H1 (cell line): ENCODE measurements at regions not wholly inside any gene's neighbourhood (a gene's known extent, or its start where the extent isn't known, plus 50 kb on each side); places are given as distances from the start of the nearest gene placed in this dataset.

Experiments used
- CTCF ChIA-PET: fragments of 300-600 bp; sonication (Branson Sonifier 250); formaldehyde crosslinking; loops from one replicate; lab custom pipeline; 2021; ENCODE audit not compliant: partially characterized antibody; lab: Charles Lee
- POLR2A ChIA-PET: fragments of 300-600 bp; sonication (Branson Sonifier 250); formaldehyde crosslinking; loops from one replicate; lab custom pipeline; 2021; ENCODE audit warnings: inconsistent platforms; ENCODE audit not compliant: partially characterized antibody; lab: Charles Lee
- DNase-seq, 2 experiments: peaks; one replicate each; pipeline versions ENCODE4 v3.0.0 to v3.0.0-alpha.2; 2010 to 2022; ENCODE audit warnings: low spot score in 2 of 2, low read depth in 1 of 2, mixed read lengths in 1 of 2
- FAIRE-seq: peaks from 2 replicates; lab custom pipeline; 2011; peaks lifted over from hg19 to GRCh38; lab: Jason Lieb, UNC
- H2AFZ ChIP-seq: 2 replicates; pipeline ENCODE4 v1.8.1; 2012; ENCODE audit warnings: low read length, inconsistent platforms
- H2AK5ac ChIP-seq: 2 replicates; pipeline ENCODE4 v1.6.1; 2013; ENCODE audit warnings: low read depth, low read length
- H2BK120ac ChIP-seq: replicated peaks from 2 replicates; pipeline ENCODE3; 2013; ENCODE audit warnings: low read depth, low read length, inconsistent platforms
- H2BK12ac ChIP-seq: 2 replicates; pipeline ENCODE4 v1.6.1; 2013; ENCODE audit warnings: low read depth, low read length
- H2BK15ac ChIP-seq: 2 replicates; pipeline ENCODE4 v1.6.1; 2013; ENCODE audit warnings: low read length
- H2BK20ac ChIP-seq: 2 replicates; pipeline ENCODE4 v1.6.1; 2013; ENCODE audit warnings: low read length
- H2BK5ac ChIP-seq: 2 replicates; pipeline ENCODE4 v1.6.1; 2013; ENCODE audit warnings: low read depth, low read length
- H3K14ac ChIP-seq: 2 replicates; pipeline ENCODE4 v1.6.1; 2013; ENCODE audit warnings: inconsistent platforms; ENCODE audit not compliant: insufficient read length
- H3K18ac ChIP-seq: 2 replicates; pipeline ENCODE4 v1.6.1; 2013; ENCODE audit warnings: low read length; ENCODE audit errors: extremely low read depth
- H3K23ac ChIP-seq: 2 replicates; pipeline ENCODE4 v1.6.1; 2013; ENCODE audit warnings: inconsistent platforms; ENCODE audit not compliant: insufficient read length
- H3K23me2 ChIP-seq: 2 replicates; pipeline ENCODE4 v1.6.1; 2013; ENCODE audit warnings: low read depth, low read length
- H3K27ac ChIP-seq: 2 replicates; pipeline ENCODE4 v1.6.1; 2011; ENCODE audit warnings: low read depth, low read length, inconsistent platforms
- H3K27me3 ChIP-seq, 4 experiments: replicated peaks in 1 of 4; 1 replicate in 1 of 4; 2 replicates in 3 of 4; pipeline versions ENCODE4 v1.6.1 to v1.8.1; 2011 to 2013; ENCODE audit warnings: low read length in 3 of 4, mild to moderate bottlenecking in 3 of 4, inconsistent platforms in 2 of 4, mixed read lengths in 2 of 4, moderate library complexity in 1 of 4; ENCODE audit not compliant: control insufficient read depth in 3 of 4, insufficient read depth in 3 of 4; ENCODE audit errors: extremely low read depth in 1 of 4
- H3K36me3 ChIP-seq, 4 experiments: 2 replicates each; pipeline versions ENCODE4 v1.6.1 to v1.8.1; 2011 to 2013; ENCODE audit warnings: mild to moderate bottlenecking in 4 of 4, low read length in 3 of 4, moderate library complexity in 2 of 4, control low read depth in 1 of 4, inconsistent platforms in 1 of 4; ENCODE audit not compliant: insufficient read depth in 4 of 4, control insufficient read depth in 2 of 4
- H3K4ac ChIP-seq: replicated peaks from 2 replicates; pipeline ENCODE3; 2013; ENCODE audit warnings: low read length, low read depth, mixed read lengths, inconsistent platforms; ENCODE audit not compliant: insufficient read length
- H3K4me1 ChIP-seq, 4 experiments: replicated peaks in 1 of 4; 1 replicate in 1 of 4; 2 replicates in 3 of 4; pipeline versions ENCODE4 v1.6.1 to v1.8.1; 2011 to 2013; ENCODE audit warnings: low read length in 3 of 4, inconsistent platforms in 2 of 4, mixed read lengths in 1 of 4; ENCODE audit not compliant: insufficient read depth in 4 of 4, control insufficient read depth in 3 of 4
- H3K4me2 ChIP-seq, 2 experiments: 2 replicates each; pipeline versions ENCODE4 v1.6.1 to v1.8.1; 2011 to 2013; ENCODE audit warnings: low read depth in 2 of 2, low read length in 2 of 2, control low read depth in 1 of 2, inconsistent platforms in 1 of 2, mild to moderate bottlenecking in 1 of 2; ENCODE audit not compliant: insufficient read depth in 1 of 2
- H3K4me3 ChIP-seq, 4 experiments: fragments of 200-600, 300-600 bp in 1 of 4; sonication (generic), shearing (Covaris generic), sonication (Bioruptor Twin) in 1 of 4; 2 replicates each; pipeline versions ENCODE4 v1.5.1 to v1.8.1; 2011 to 2016; ENCODE audit warnings: low read length in 4 of 4, low read depth in 3 of 4, control low read depth in 2 of 4, inconsistent platforms in 2 of 4, mild to moderate bottlenecking in 2 of 4, mixed read lengths in 1 of 4, moderate library complexity in 1 of 4; ENCODE audit not compliant: insufficient read depth in 2 of 4; ENCODE audit errors: extremely low read depth in 1 of 4
- H3K56ac ChIP-seq: replicated peaks from 2 replicates; pipeline ENCODE3; 2013; ENCODE audit warnings: low read depth, mild to moderate bottlenecking, mixed read lengths, low read length, inconsistent platforms; ENCODE audit not compliant: insufficient read length
- H3K79me1 ChIP-seq: 2 replicates; pipeline ENCODE4 v1.6.1; 2013; ENCODE audit warnings: low read depth, low read length, control low read depth
- H3K79me2 ChIP-seq, 2 experiments: 2 replicates each; pipeline versions ENCODE4 v1.6.1 to v1.8.1; 2012 to 2013; ENCODE audit warnings: low read length in 2 of 2, mild to moderate bottlenecking in 2 of 2, inconsistent platforms in 1 of 2; ENCODE audit not compliant: insufficient read depth in 2 of 2, control insufficient read depth in 1 of 2
- H3K9ac ChIP-seq, 4 experiments: replicated peaks in 1 of 4; 1 replicate in 1 of 4; 2 replicates in 3 of 4; pipeline versions ENCODE4 v1.6.1 to v1.8.1; 2011 to 2013; ENCODE audit warnings: low read depth in 3 of 4, low read length in 3 of 4, control low read depth in 2 of 4, mild to moderate bottlenecking in 2 of 4, moderate library complexity in 2 of 4, inconsistent platforms in 1 of 4; ENCODE audit errors: extremely low read depth in 1 of 4
- H3K9me3 ChIP-seq, 2 experiments: 2 replicates each; pipeline versions ENCODE4 v1.6.1 to v1.8.1; 2012 to 2013; ENCODE audit warnings: mild to moderate bottlenecking in 2 of 2, moderate library complexity in 2 of 2, control low read depth in 1 of 2, inconsistent platforms in 1 of 2, low read depth in 1 of 2, low read length in 1 of 2, mixed read lengths in 1 of 2; ENCODE audit not compliant: insufficient read depth in 2 of 2
- H4K20me1 ChIP-seq, 2 experiments: replicated peaks in 1 of 2; 2 replicates each; pipeline versions ENCODE3 to v1.8.1; 2011 to 2013; ENCODE audit warnings: inconsistent platforms in 2 of 2, low read length in 2 of 2, mild to moderate bottlenecking in 1 of 2; ENCODE audit not compliant: insufficient read depth in 2 of 2, control insufficient read depth in 1 of 2
- H4K5ac ChIP-seq: 2 replicates; pipeline ENCODE4 v1.6.1; 2013; ENCODE audit warnings: low read length, low read depth, mixed read lengths, inconsistent platforms; ENCODE audit not compliant: insufficient read length
- H4K8ac ChIP-seq: 2 replicates; pipeline ENCODE4 v1.8.0; 2013; ENCODE audit warnings: mild to moderate bottlenecking, moderate library complexity, low read length, inconsistent platforms; ENCODE audit not compliant: insufficient read depth; ENCODE audit errors: extremely low read depth
- H4K91ac ChIP-seq: replicated peaks from 2 replicates; pipeline ENCODE3; 2013; ENCODE audit warnings: low read length, mixed read lengths, inconsistent platforms; ENCODE audit not compliant: insufficient read length
- ATF2 ChIP-seq: IDR thresholded peaks from 2 replicates; pipeline ENCODE4 v1.6.1; 2012; ENCODE audit warnings: low read length, inconsistent platforms
- HDAC6 ChIP-seq: IDR thresholded peaks from one replicate; pipeline ENCODE4 v1.7.1; 2012; ENCODE audit warnings: low read depth, mild to moderate bottlenecking, inconsistent platforms, low read length, moderate library complexity
- WGBS, 2 experiments: shearing (Covaris generic) in 1 of 2; methylation state at CpG; one replicate each; pipeline versions ENCODE4 v1.1.6 to v1.1.7; 2013 to 2015; ENCODE audit warnings: low lambda C conversion rate in 2 of 2, mixed read lengths in 2 of 2, inconsistent platforms in 1 of 2, low coverage in 1 of 2, missing lambda C conversion rate in 1 of 2; ENCODE audit not compliant: insufficient replicate concordance in 2 of 2, insufficient coverage in 1 of 2, insufficient read length in 1 of 2; ENCODE audit errors: extremely low coverage in 1 of 2, missing lambda C conversion rate in 1 of 2; 5-methylcytosine and 5-hydroxymethylcytosine counted together

GRCh38 chr3:152629363-152630122, 205.4 kb upstream of the P2RY1 start:
- Histone ChIP-seq H4K91ac (no peak overlapping the region), H2BK5ac (no peak overlapping the region), H3K4me3 (no peak overlapping the region), H3K4ac (no peak overlapping the region), H3K14ac (no peak overlapping the region), H3K36me3 (no peaks in the 10 kb centered on the region), H3K4me1 (no peaks in the 10 kb centered on the region), H3K56ac (no peak overlapping the region), H3K9me3 (no peaks in the 10 kb centered on the region), H3K23me2 (no peaks in the 10 kb centered on the region), H3K79me1 (no peaks in the 10 kb centered on the region), H3K79me2 (no peaks in the 10 kb centered on the region), H2BK15ac (no peak overlapping the region), H4K5ac (no peak overlapping the region), H3K9ac (no peak overlapping the region), H2BK12ac (no peak overlapping the region), H2BK120ac (no peak overlapping the region), H2AFZ (no peak overlapping the region), H3K27ac (no peak overlapping the region), H2BK20ac (peak overlapping the region; percentile 37; the same call in 1 of the 2 replicates), H2AK5ac (no peak overlapping the region), H3K23ac (no peak overlapping the region), H3K27me3 (no peaks in the 10 kb centered on the region), H3K4me2 (no peak overlapping the region), H4K8ac (no peak overlapping the region), H3K18ac (no peak overlapping the region), H4K20me1 (no peaks in the 10 kb centered on the region)
- DNase-seq (no peak), FAIRE-seq (no peak)
- POLR2A ChIA-PET = no interaction called here
- WGBS, 2 experiments = 94% methylated on average over 7 of the region's 7 CpGs; no CpG with 5 or more reads in 1 of the 2 experiments
- CTCF ChIA-PET = no interaction called here
- TF ChIP-seq ATF2 = no peak
- TF ChIP-seq HDAC6 = no peak
